ENCODE measurements at regions not wholly inside any gene's neighbourhood (a gene's known extent, or its start where the extent isn't known, plus 50 kb on each side); places are given as distances from the start of the nearest gene placed in this dataset.

DNA sequence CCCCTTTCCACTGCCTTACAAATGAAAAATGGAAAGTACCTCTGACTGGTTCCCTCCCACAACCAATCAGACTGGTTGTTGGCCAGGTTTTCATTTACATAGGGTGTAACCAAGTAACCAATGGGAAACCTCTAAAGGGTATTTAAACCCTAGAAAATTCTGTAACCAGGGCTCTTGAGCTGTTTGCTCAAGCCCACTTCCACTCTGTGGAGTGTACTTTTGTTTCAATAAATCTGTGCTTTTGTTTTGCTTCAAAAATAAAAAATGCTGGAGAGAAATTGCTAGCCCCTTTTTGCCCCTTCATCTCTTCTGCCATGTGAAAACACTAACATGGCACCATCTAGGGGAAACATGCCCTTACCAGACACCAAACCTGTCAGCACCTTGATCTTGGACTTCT, 129.5 kb downstream of the AHR start:
- no peak overlapping the region for H3K4me3 ChIP-seq (replicated peaks in 1 of 3; ENCODE audit: low read depth in 2 of 3, low read length in 3 of 3)
- H3K79me2 ChIP-seq (ENCODE audit: insufficient read depth, low read length): no peaks in the 10 kb centered on the region
- DNase-seq: no peak
- H3K9ac ChIP-seq (ENCODE audit: insufficient read depth, low read length, poor library complexity, severe bottlenecking): no peak overlapping the region
- H3K4me2 ChIP-seq (replicated peaks; ENCODE audit: extremely low read depth, low read length, poor library complexity, severe bottlenecking): no peak overlapping the region
- Mint-ChIP-seq H3K27me3 (ENCODE audit: low read depth in 3 of 3) (peaks cover 0 to 1% (median 0%) of the 10 kb centered on the region in 3 donors), H3K27ac (no peak overlapping the region), H3K9me3 (peaks cover 10 to 26% (median 17%) of the 10 kb centered on the region in 7 donors), H3K4me3 (no peak overlapping the region), H3K36me3 (peaks cover 0 to 5% of the 10 kb centered on the region in 2 donors), H3K4me1 (no peaks in the 10 kb centered on the region)
- H4K20me1 ChIP-seq (ENCODE audit: insufficient read depth, low read length): no peaks in the 10 kb centered on the region
- H3K36me3 ChIP-seq (replicated peaks in 1 of 2; ENCODE audit: control insufficient read depth in 1 of 2, insufficient read depth in 2 of 2, low read length in 2 of 2): no peaks in the 10 kb centered on the region
- H2AFZ ChIP-seq (ENCODE audit: insufficient read depth, low read depth, low read length, poor library complexity, severe bottlenecking): no peak overlapping the region
- H3K4me1 ChIP-seq (ENCODE audit: control insufficient read depth in 1 of 2, insufficient read depth in 2 of 2, low read length in 2 of 2): no peaks in the 10 kb centered on the region
- TF ChIP-seq, protein P1, sequence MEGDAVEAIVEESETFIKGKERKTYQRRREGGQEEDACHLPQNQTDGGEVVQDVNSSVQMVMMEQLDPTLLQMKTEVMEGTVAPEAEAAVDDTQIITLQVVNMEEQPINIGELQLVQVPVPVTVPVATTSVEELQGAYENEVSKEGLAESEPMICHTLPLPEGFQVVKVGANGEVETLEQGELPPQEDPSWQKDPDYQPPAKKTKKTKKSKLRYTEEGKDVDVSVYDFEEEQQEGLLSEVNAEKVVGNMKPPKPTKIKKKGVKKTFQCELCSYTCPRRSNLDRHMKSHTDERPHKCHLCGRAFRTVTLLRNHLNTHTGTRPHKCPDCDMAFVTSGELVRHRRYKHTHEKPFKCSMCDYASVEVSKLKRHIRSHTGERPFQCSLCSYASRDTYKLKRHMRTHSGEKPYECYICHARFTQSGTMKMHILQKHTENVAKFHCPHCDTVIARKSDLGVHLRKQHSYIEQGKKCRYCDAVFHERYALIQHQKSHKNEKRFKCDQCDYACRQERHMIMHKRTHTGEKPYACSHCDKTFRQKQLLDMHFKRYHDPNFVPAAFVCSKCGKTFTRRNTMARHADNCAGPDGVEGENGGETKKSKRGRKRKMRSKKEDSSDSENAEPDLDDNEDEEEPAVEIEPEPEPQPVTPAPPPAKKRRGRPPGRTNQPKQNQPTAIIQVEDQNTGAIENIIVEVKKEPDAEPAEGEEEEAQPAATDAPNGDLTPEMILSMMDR (IDR thresholded peaks at IDR 0.05): no peak
- no peaks in the 10 kb centered on the region for H3K27me3 ChIP-seq (ENCODE audit: control insufficient read depth in 2 of 2, insufficient read depth in 2 of 2, low read length in 2 of 2)
- no peak overlapping the region for H3K27ac ChIP-seq (ENCODE audit: low read depth in 1 of 2, low read length in 2 of 2)
- intact Hi-C loops (cut with micrococcal nuclease): no loop called here
- H3K9me3 ChIP-seq (replicated peaks in 1 of 2; ENCODE audit: control insufficient read depth in 1 of 2, insufficient read depth in 1 of 2, low read length in 2 of 2): peaks cover 9 to 14% of the 10 kb centered on the region in 2 donors

DNA sequence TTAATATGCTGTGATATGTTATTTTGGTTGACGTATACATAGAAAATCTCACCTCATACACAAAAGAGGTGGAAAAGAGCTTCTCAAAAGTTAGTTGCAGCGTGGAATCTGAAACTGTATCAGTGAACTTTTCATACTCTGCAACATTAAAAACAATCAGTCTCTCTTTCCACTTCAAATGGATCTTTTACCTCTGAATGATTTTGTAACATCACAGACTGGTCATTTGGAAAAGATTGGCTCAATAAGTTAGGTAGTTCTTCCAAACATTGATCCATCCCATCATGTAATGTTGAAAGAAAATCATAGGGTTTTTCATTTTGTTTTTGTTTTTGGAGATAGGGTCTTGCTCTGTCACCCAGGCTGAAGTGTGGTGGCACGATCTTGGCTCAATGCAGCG, 131.1 kb downstream of the AHR start:
- Mint-ChIP-seq H3K4me1 (no peaks in the 10 kb centered on the region), H3K27ac (no peak overlapping the region), H3K9me3 (peaks cover 10 to 28% (median 17%) of the 10 kb centered on the region in 7 donors), H3K27me3 (ENCODE audit: low read depth in 3 of 3) (peaks cover 0 to 1% (median 0%) of the 10 kb centered on the region in 3 donors), H3K4me3 (no peak overlapping the region), H3K36me3 (peaks cover 0 to 5% of the 10 kb centered on the region in 2 donors)
- DNase-seq: no peak
- TF ChIP-seq, protein P1 (IDR thresholded peaks at IDR 0.05): no peak
- Histone ChIP-seq H3K27ac (ENCODE audit: low read depth in 1 of 2, low read length in 2 of 2) (no peak overlapping the region), H3K4me1 (ENCODE audit: control insufficient read depth in 1 of 2, insufficient read depth in 2 of 2, low read length in 2 of 2) (no peaks in the 10 kb centered on the region), H3K9ac (ENCODE audit: insufficient read depth, low read length, poor library complexity, severe bottlenecking) (no peak overlapping the region), H3K4me3 (replicated peaks in 1 of 3; ENCODE audit: low read depth in 2 of 3, low read length in 3 of 3) (no peak overlapping the region), H3K36me3 (replicated peaks in 1 of 2; ENCODE audit: control insufficient read depth in 1 of 2, insufficient read depth in 2 of 2, low read length in 2 of 2) (no peaks in the 10 kb centered on the region), H3K79me2 (ENCODE audit: insufficient read depth, low read length) (no peaks in the 10 kb centered on the region), H4K20me1 (ENCODE audit: insufficient read depth, low read length) (no peaks in the 10 kb centered on the region), H3K9me3 (replicated peaks in 1 of 2; ENCODE audit: control insufficient read depth in 1 of 2, insufficient read depth in 1 of 2, low read length in 2 of 2) (peaks cover 9 to 14% of the 10 kb centered on the region in 2 donors), H3K4me2 (replicated peaks; ENCODE audit: extremely low read depth, low read length, poor library complexity, severe bottlenecking) (no peak overlapping the region), H3K27me3 (ENCODE audit: control insufficient read depth in 2 of 2, insufficient read depth in 2 of 2, low read length in 2 of 2) (no peaks in the 10 kb centered on the region), H2AFZ (ENCODE audit: insufficient read depth, low read depth, low read length, poor library complexity, severe bottlenecking) (no peak overlapping the region)
- WGBS (ENCODE audit: insufficient coverage): no CpG with 5 or more reads among the region's 4 CpGs
- intact Hi-C loops (cut with micrococcal nuclease): no loop called here

Data from CD14-positive monocyte (primary cell).